Bronchial epithelial cell (primary cell): ENCODE measurements at regions not wholly inside any gene's neighbourhood (a gene's known extent, or its start where the extent isn't known, plus 50 kb on each side); places are given as distances from the start of the nearest gene placed in this dataset.
"Not testable (repeated sequence)": the region's sequence is repeated elsewhere in the genome, so short reads cannot be mapped to it uniquely, and the experiment has no call there.

ENCODE experiments used
- DNase-seq: peaks from one replicate; pipeline ENCODE4 v3.0.0-alpha.2; 2010; ENCODE audit warnings: low read depth
- FAIRE-seq: peaks from 2 replicates; lab custom pipeline; 2011; peaks lifted over from hg19 to GRCh38; lab: Jason Lieb, UNC
- H3K27me3 ChIP-seq: 2 replicates; pipeline ENCODE4 v1.5.1; 2011; ENCODE audit warnings: low read length; ENCODE audit not compliant: control insufficient read depth, insufficient read depth
- H3K36me3 ChIP-seq: 2 replicates; pipeline ENCODE4 v1.5.1; 2011; ENCODE audit warnings: low read length; ENCODE audit not compliant: control insufficient read depth, insufficient read depth
- H3K4me3 ChIP-seq: 2 replicates; pipeline ENCODE4 v1.5.1; 2011; ENCODE audit warnings: mild to moderate bottlenecking, low read depth, low read length, control low read depth

- FAIRE-seq, H3K4me3 ChIP-seq, DNase-seq, H3K36me3 ChIP-seq, H3K27me3 ChIP-seq: not testable (repeated sequence)
Measured at GRCh38 chr3:91504874-91505273, 2397.5 kb downstream of the EPHA3 start.
